ENCODE measurements at regions not wholly inside any gene's neighbourhood (a gene's known extent, or its start where the extent isn't known, plus 50 kb on each side); places are given as distances from the start of the nearest gene placed in this dataset.
A peak's percentile ranks its signal among the peaks of the same experiment; 100 is the strongest.
"Not testable (repeated sequence)": the region's sequence is repeated elsewhere in the genome, so short reads cannot be mapped to it uniquely, and the experiment has no call there.

GRCh38 chrX:74107666-74108065 lies 196.3 kb upstream of the ZCCHC13 start:
- Histone ChIP-seq H3K27ac (no peak overlapping the region), H3K36me3 (peaks cover 0 to 3% (median 0%) of the 10 kb centered on the region in 4 donors), H3K9me3 (peaks cover 0 to 13% (median 0%) of the 10 kb centered on the region in 4 donors), H3K4me3 (no peak overlapping the region), H3K4me1 (no peaks in the 10 kb centered on the region), H3K27me3 (no peaks in the 10 kb centered on the region)
- TF ChIP-seq CTCF (IDR thresholded peaks at IDR 0.05), result no peak
- TF ChIP-seq POLR2A (IDR thresholded peaks at IDR 0.05), result no peak
- TF ChIP-seq POLR2AphosphoS5 (IDR thresholded peaks at IDR 0.05), result no peak
- no peak for TF ChIP-seq EP300 (IDR thresholded peaks at IDR 0.05)
- DNase-seq (no peak), ATAC-seq (ENCODE audit: low FRiP score in 2 of 2) (no peak)

DNA sequence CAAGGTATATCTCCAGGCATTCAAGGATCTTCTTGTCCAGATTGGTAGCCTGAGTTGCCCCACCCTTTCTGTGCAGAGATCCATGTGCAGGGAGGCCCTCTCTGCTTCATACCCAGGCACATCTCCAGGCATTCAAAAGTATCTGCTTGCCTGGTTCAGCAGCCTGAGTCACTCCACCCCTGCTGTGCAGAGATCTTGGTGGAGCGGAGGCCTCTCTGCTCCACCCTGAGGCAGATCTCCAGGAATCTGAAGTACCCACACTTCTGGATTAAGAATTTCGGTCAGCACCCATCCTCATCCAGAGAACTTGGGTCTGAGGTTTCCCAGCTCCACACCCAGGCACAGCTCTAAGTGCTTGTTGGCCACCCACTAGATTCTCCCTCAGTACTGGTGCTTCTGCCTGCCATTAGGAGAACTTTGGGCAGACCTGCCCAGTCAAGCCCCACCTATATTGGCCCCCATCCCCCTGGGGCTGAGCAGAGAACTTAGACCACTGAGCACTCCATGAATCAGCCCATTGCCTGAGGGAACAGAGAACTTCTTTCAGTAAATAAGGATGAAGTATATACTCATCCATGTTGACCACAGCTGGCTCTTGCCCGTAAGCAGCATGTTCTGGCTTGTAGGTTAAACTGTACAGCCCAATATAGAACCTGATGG lies 199.5 kb upstream of the ZCCHC13 start:
- Histone ChIP-seq H3K4me3 (no peak overlapping the region), H3K27ac (no peak overlapping the region), H3K9me3 (peaks cover 0 to 9% (median 0%) of the 10 kb centered on the region in 4 donors), H3K27me3 (no peaks in the 10 kb centered on the region), H3K4me1 (no peaks in the 10 kb centered on the region), H3K36me3 (peaks cover 0 to 3% (median 0%) of the 10 kb centered on the region in 4 donors)
- ATAC-seq (ENCODE audit: low FRiP score in 2 of 2) (no peak), DNase-seq (no peak)
- WGBS, 2 donors, result 91 to 98% methylated on average over 1 to 2 of the region's 3 CpGs
- no peak for TF ChIP-seq EP300 (IDR thresholded peaks at IDR 0.05)
- TF ChIP-seq POLR2A (IDR thresholded peaks at IDR 0.05), result no peak
- no peak for TF ChIP-seq POLR2AphosphoS5 (IDR thresholded peaks at IDR 0.05)
- TF ChIP-seq CTCF (IDR thresholded peaks at IDR 0.05), result no peak

DNA sequence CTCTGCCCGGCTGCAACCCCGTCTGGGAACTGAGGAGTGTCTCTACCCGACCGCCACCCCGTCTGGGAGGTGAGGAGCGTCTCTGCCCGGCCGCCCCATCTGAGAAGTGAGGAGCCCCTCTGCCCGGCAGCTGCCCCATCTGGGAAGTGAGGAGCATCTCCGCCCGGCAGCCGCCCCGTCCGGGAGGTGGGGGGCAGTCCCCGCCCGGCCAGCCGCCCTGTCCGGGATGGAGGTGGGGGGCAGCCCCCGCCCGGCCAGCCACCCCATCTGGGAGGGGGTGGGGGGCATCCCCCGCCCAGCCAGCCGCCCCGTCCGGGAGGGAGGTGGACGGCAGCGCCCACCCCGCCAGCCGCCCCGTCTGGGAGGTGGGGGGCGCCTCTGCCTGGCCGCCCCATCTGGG lies 205.6 kb upstream of the ZCCHC13 start:
- not testable (repeated sequence) for H3K4me1 ChIP-seq; ATAC-seq (ENCODE audit: low FRiP score in 2 of 2); H3K4me3 ChIP-seq; H3K27me3 ChIP-seq; H3K27ac ChIP-seq; H3K36me3 ChIP-seq
- DNase-seq, result peak in 1 of 2 donors; percentile 34
- H3K9me3 ChIP-seq, result peaks cover 0 to 12% (median 0%) of the 10 kb centered on the region in 4 donors
- 94 to 100% methylated on average over 1 to 12 of the region's 31 CpGs for WGBS, 2 donors

GRCh38 chrX:74090049-74090448 lies 213.9 kb upstream of the ZCCHC13 start:
- DNase-seq (no peak), ATAC-seq (ENCODE audit: low FRiP score in 2 of 2) (no peak)
- 30 to 49% methylated on average over 3 of the region's 3 CpGs for WGBS, 2 donors
- TF ChIP-seq POLR2AphosphoS5 (IDR thresholded peaks at IDR 0.05) (no peak), CTCF (IDR thresholded peaks at IDR 0.05) (no peak), POLR2A (IDR thresholded peaks at IDR 0.05) (no peak), EP300 (IDR thresholded peaks at IDR 0.05) (no peak)
- Histone ChIP-seq H3K36me3 (no peaks in the 10 kb centered on the region), H3K27ac (no peak overlapping the region), H3K4me1 (no peaks in the 10 kb centered on the region), H3K27me3 (no peaks in the 10 kb centered on the region), H3K4me3 (no peak overlapping the region), H3K9me3 (peaks cover 0 to 15% (median 0%) of the 10 kb centered on the region in 4 donors)

DNA sequence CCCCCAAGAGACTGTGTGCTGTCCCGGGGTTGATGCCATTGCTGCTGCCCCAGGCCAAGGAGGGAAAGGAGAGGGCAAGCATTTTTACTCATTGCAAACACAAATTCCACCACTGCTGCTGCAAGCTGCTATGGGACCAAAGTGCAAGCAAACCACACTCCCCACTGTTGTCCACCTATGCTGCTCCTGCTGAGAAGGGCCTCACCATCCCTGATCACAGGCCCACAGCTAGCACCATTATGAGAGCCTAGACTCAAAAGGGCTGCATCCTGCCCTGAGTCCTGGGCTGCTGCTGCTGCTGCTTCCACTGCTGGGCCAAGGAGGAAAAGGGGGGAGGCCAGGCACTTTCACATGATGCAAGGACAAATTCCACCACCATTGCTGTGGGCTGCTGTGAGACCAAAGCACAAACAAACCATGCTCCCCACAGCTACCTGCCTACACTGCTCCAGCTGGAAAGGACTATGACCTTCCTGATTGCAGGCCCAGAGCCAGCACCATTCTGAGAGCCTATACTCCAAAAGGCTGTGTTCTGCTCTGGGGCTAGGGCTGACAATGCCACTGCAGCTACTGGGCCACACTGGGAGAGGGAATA lies 218.2 kb upstream of the ZCCHC13 start:
- TF ChIP-seq POLR2A (IDR thresholded peaks at IDR 0.05), result no peak
- no peak for TF ChIP-seq POLR2AphosphoS5 (IDR thresholded peaks at IDR 0.05)
- no peak for TF ChIP-seq CTCF (IDR thresholded peaks at IDR 0.05)
- no peak for TF ChIP-seq EP300 (IDR thresholded peaks at IDR 0.05)
- no peak for DNase-seq
- H3K27ac ChIP-seq, result no peak overlapping the region
- WGBS, 2 donors, result 63% methylated on average over 1 of the region's 1 CpG; no CpG with 5 or more reads in 1 of the 2 donors
- H3K4me3 ChIP-seq, result no peak overlapping the region
- ATAC-seq (ENCODE audit: low FRiP score in 2 of 2), result peak in 1 of 2 donors; percentile 69
- H3K9me3 ChIP-seq, result peaks cover 0 to 15% (median 0%) of the 10 kb centered on the region in 4 donors
- H3K36me3 ChIP-seq, result no peaks in the 10 kb centered on the region
- H3K27me3 ChIP-seq, result no peaks in the 10 kb centered on the region
- H3K4me1 ChIP-seq, result no peaks in the 10 kb centered on the region
